Natural killer cell (primary cell): ENCODE measurements at regions not wholly inside any gene's neighbourhood (a gene's known extent, or its start where the extent isn't known, plus 50 kb on each side); places are given as distances from the start of the nearest gene placed in this dataset.

Source experiments
- ATAC-seq, 3 donors: fragments of 150-1000 bp in 2 of 3; fragments of 200-7000 bp in 1 of 3; cut with Tn5 transposase; 1 replicate in 1 of 3; 2 replicates in 2 of 3; pipeline ENCODE4 v1.10.0; 2021; ENCODE audit warnings: mild to moderate bottlenecking in 2 of 3, moderate library complexity in 2 of 3
- DNase-seq, 2 donors: peaks; one replicate each; pipeline versions ENCODE4 v3.0.0 to v3.0.0-alpha.2; 2013 to 2021; ENCODE audit warnings: mixed read lengths in 1 of 2
- H3K27ac ChIP-seq: one replicate; pipeline ENCODE4 v1.5.1; 2013; ENCODE audit warnings: mild to moderate bottlenecking, low read length
- H3K27me3 ChIP-seq: one replicate; pipeline ENCODE4 v1.6.1; 2013; ENCODE audit warnings: low read length; ENCODE audit not compliant: control insufficient read depth, insufficient read depth
- H3K36me3 ChIP-seq: one replicate; pipeline ENCODE4 v1.6.1; 2013; ENCODE audit warnings: low read length; ENCODE audit not compliant: control insufficient read depth, insufficient read depth
- H3K4me1 ChIP-seq: one replicate; pipeline ENCODE4 v1.6.1; 2013; ENCODE audit warnings: low read length; ENCODE audit not compliant: control insufficient read depth, insufficient read depth
- H3K4me3 ChIP-seq: one replicate; pipeline ENCODE4 v1.5.1; 2013; ENCODE audit warnings: low read length
- H3K9me3 ChIP-seq: one replicate; pipeline ENCODE4 v1.6.1; 2013; ENCODE audit warnings: low read length; ENCODE audit not compliant: control insufficient read depth, insufficient read depth
- H3K27ac Mint-ChIP-seq, 2 donors: one replicate each; pipeline ENCODE4 v1.8.0; 2022; ENCODE audit warnings: mild to moderate bottlenecking in 2 of 2, mixed read lengths in 2 of 2, moderate library complexity in 1 of 2
- H3K27me3 Mint-ChIP-seq, 2 donors: one replicate each; pipeline ENCODE4 v1.8.0; 2022; ENCODE audit warnings: low read depth in 2 of 2, mixed read lengths in 2 of 2
- H3K36me3 Mint-ChIP-seq: one replicate; pipeline ENCODE4 v1.8.0; 2022; ENCODE audit warnings: mixed read lengths
- H3K4me1 Mint-ChIP-seq, 2 donors: one replicate each; pipeline ENCODE4 v1.8.0; 2022; ENCODE audit warnings: mixed read lengths in 2 of 2
- H3K4me3 Mint-ChIP-seq: one replicate; pipeline ENCODE4 v1.8.0; 2022; ENCODE audit warnings: mild to moderate bottlenecking, moderate library complexity, mixed read lengths
- H3K9me3 Mint-ChIP-seq, 2 donors: one replicate each; pipeline ENCODE4 v1.8.0; 2022; ENCODE audit warnings: mixed read lengths in 2 of 2
- CTCF ChIP-seq: fragments of 200-600 bp; IDR thresholded peaks from one replicate; pipeline ENCODE4 v1.8.0; 2022; ENCODE audit warnings: antibody characterized with exemption
- WGBS: methylation state at CpG from one replicate; pipeline ENCODE4 v1.1.7; 2013; ENCODE audit warnings: missing lambda C conversion rate; ENCODE audit not compliant: insufficient coverage; 5-methylcytosine and 5-hydroxymethylcytosine counted together
- intact Hi-C: fragments of 100-400 bp; cut with micrococcal nuclease; formaldehyde crosslinking; loops from one replicate; pipeline ENCODE4 v1.14.2; 2022

GRCh38 chr15:38817427-38818156, 253.0 kb upstream of the RASGRP1 start:
- intact Hi-C loops: loop anchor here (1.0 to 2.0 kb wide), 2 partner anchors 763 to 939 kb away; no protein-coding TSS in a partner anchor
- Mint-ChIP-seq H3K27me3 (peaks cover 0 to 13% of the 10 kb centered on the region in 2 donors), H3K27ac (no peak overlapping the region), H3K9me3 (no peaks in the 10 kb centered on the region), H3K4me3 (no peak overlapping the region), H3K36me3 (no peaks in the 10 kb centered on the region), H3K4me1 (no peaks in the 10 kb centered on the region)
- TF ChIP-seq CTCF: peak; percentile 99
- no peaks in the 10 kb centered on the region for H3K27me3 ChIP-seq
- no peaks in the 10 kb centered on the region for H3K9me3 ChIP-seq
- 21% methylated on average over 12 of the region's 12 CpGs for WGBS
- H3K27ac ChIP-seq: no peak overlapping the region
- peak; percentile 88 to 100 (median 97) for ATAC-seq
- DNase-seq: peak; percentile 77 to 84
- no peaks in the 10 kb centered on the region for H3K36me3 ChIP-seq
- peaks cover 3% of the 10 kb centered on the region for H3K4me1 ChIP-seq
- H3K4me3 ChIP-seq: no peak overlapping the region

GRCh38 chr15:38818157-38818790, 253.7 kb upstream of the RASGRP1 start:
- Histone ChIP-seq H3K4me1 (peaks cover 3% of the 10 kb centered on the region), H3K27ac (no peak overlapping the region), H3K9me3 (no peaks in the 10 kb centered on the region), H3K4me3 (no peak overlapping the region), H3K27me3 (no peaks in the 10 kb centered on the region), H3K36me3 (no peaks in the 10 kb centered on the region)
- TF ChIP-seq CTCF: no peak
- Mint-ChIP-seq H3K27me3 (peaks cover 0 to 13% of the 10 kb centered on the region in 2 donors), H3K27ac (no peak overlapping the region), H3K36me3 (no peaks in the 10 kb centered on the region), H3K4me1 (no peaks in the 10 kb centered on the region), H3K9me3 (no peaks in the 10 kb centered on the region), H3K4me3 (no peak overlapping the region)
- DNase-seq (no peak), ATAC-seq (no peak)
- intact Hi-C loops: no loop called here
- 83% methylated on average over 9 of the region's 9 CpGs for WGBS

- no peaks in the 10 kb centered on the region for H3K36me3 ChIP-seq
- no peak for TF ChIP-seq CTCF
- DNase-seq (no peak), ATAC-seq (no peak)
- Mint-ChIP-seq H3K27me3 (peaks cover under 1 to 13% of the 10 kb centered on the region in 2 donors), H3K4me1 (no peaks in the 10 kb centered on the region), H3K9me3 (no peaks in the 10 kb centered on the region), H3K4me3 (no peak overlapping the region), H3K36me3 (no peaks in the 10 kb centered on the region), H3K27ac (no peak overlapping the region)
- WGBS: 85% methylated on average over 7 of the region's 8 CpGs
- H3K9me3 ChIP-seq: no peaks in the 10 kb centered on the region
- intact Hi-C loops: no loop called here
- H3K27me3 ChIP-seq: no peaks in the 10 kb centered on the region
- no peak overlapping the region for H3K4me3 ChIP-seq
- no peak overlapping the region for H3K27ac ChIP-seq
- peaks cover 3% of the 10 kb centered on the region for H3K4me1 ChIP-seq
Observed at GRCh38 chr15:38819387-38819950, 254.9 kb upstream of the RASGRP1 start.
